Uterus (tissue), 2 donors: ENCODE measurements at regions not wholly inside any gene's neighbourhood (a gene's known extent, or its start where the extent isn't known, plus 50 kb on each side); places are given as distances from the start of the nearest gene placed in this dataset.

Source experiments
- POLR2A ChIP-seq, 2 donors: fragments of 450-650 bp; IDR thresholded peaks; one replicate each; pipeline ENCODE4 v1.6.1; 2016; ENCODE audit warnings: antibody characterized with exemption in 2 of 2, mild to moderate bottlenecking in 1 of 2, moderate library complexity in 1 of 2
- TF ChIP-seq, protein P1 (sequence below), 4 experiments: fragments of 200-600 bp in 2 of 4; fragments of 450-650 bp in 2 of 4; sonication (generic) in 2 of 4; IDR thresholded peaks; one replicate each; pipeline ENCODE4 v1.5.1; 2016 to 2019; ENCODE audit warnings: antibody characterized with exemption in 4 of 4, mild to moderate bottlenecking in 2 of 4, moderate library complexity in 1 of 4

DNA sequence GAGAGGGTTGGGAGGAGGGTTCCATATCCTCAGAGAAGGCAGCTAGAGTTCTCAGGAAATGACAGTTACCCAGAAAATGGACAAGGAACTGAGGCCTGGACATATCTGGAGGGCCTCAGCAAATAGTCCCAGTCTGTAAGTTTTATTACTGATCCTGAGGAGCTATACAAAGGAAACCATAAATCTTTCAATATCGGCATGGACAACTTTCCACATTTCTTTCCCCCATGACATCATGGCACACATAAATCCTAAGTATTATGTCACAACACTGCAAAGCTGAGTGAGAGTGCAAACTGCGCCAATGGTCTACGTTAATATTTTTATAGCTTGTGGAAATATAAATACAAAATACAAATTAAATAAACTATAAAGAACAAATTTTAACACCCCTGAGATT lies 1356.2 kb upstream of the C9orf72 start:
- TF ChIP-seq, protein P1, sequence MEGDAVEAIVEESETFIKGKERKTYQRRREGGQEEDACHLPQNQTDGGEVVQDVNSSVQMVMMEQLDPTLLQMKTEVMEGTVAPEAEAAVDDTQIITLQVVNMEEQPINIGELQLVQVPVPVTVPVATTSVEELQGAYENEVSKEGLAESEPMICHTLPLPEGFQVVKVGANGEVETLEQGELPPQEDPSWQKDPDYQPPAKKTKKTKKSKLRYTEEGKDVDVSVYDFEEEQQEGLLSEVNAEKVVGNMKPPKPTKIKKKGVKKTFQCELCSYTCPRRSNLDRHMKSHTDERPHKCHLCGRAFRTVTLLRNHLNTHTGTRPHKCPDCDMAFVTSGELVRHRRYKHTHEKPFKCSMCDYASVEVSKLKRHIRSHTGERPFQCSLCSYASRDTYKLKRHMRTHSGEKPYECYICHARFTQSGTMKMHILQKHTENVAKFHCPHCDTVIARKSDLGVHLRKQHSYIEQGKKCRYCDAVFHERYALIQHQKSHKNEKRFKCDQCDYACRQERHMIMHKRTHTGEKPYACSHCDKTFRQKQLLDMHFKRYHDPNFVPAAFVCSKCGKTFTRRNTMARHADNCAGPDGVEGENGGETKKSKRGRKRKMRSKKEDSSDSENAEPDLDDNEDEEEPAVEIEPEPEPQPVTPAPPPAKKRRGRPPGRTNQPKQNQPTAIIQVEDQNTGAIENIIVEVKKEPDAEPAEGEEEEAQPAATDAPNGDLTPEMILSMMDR (IDR thresholded peaks at IDR 0.05), result no peak
- no peak for TF ChIP-seq POLR2A (IDR thresholded peaks at IDR 0.05)
